HFFc6 (cell line): ENCODE measurements at regions not wholly inside any gene's neighbourhood (a gene's known extent, or its start where the extent isn't known, plus 50 kb on each side); places are given as distances from the start of the nearest gene placed in this dataset.

Experiments
- DNase-seq: peaks from one replicate; pipeline ENCODE4 v3.0.0-alpha.2; 2018
- H3K27ac Mint-ChIP-seq: 2 replicates; pipeline ENCODE4 v1.8.0; 2020; ENCODE audit warnings: mild to moderate bottlenecking, mixed read lengths
- H3K27me3 Mint-ChIP-seq: 2 replicates; pipeline ENCODE4 v1.8.0; 2021; ENCODE audit warnings: mild to moderate bottlenecking, moderate library complexity, mixed read lengths; ENCODE audit not compliant: insufficient read depth
- H3K36me3 Mint-ChIP-seq: 2 replicates; pipeline ENCODE4 v1.8.0; 2021; ENCODE audit warnings: low read depth, mixed read lengths
- H3K4me1 Mint-ChIP-seq: 2 replicates; pipeline ENCODE4 v1.8.0; 2020; ENCODE audit warnings: low read depth, mixed read lengths
- H3K4me3 Mint-ChIP-seq: 2 replicates; pipeline ENCODE4 v1.8.0; 2020; ENCODE audit warnings: mild to moderate bottlenecking, moderate library complexity, mixed read lengths
- H3K9me3 Mint-ChIP-seq: 2 replicates; pipeline ENCODE4 v1.8.0; 2020; ENCODE audit warnings: mild to moderate bottlenecking, mixed read lengths
- TF ChIP-seq, protein P1 (sequence below): fragments of 200-600 bp; sonication (generic); IDR thresholded peaks from 2 replicates; pipeline ENCODE4 v1.5.0; 2021; ENCODE audit warnings: antibody characterized with exemption, mild to moderate bottlenecking

- no peaks in the 10 kb centered on the region for H3K9me3 Mint-ChIP-seq
- no peak overlapping the region for H3K27ac Mint-ChIP-seq
- TF ChIP-seq, protein P1, sequence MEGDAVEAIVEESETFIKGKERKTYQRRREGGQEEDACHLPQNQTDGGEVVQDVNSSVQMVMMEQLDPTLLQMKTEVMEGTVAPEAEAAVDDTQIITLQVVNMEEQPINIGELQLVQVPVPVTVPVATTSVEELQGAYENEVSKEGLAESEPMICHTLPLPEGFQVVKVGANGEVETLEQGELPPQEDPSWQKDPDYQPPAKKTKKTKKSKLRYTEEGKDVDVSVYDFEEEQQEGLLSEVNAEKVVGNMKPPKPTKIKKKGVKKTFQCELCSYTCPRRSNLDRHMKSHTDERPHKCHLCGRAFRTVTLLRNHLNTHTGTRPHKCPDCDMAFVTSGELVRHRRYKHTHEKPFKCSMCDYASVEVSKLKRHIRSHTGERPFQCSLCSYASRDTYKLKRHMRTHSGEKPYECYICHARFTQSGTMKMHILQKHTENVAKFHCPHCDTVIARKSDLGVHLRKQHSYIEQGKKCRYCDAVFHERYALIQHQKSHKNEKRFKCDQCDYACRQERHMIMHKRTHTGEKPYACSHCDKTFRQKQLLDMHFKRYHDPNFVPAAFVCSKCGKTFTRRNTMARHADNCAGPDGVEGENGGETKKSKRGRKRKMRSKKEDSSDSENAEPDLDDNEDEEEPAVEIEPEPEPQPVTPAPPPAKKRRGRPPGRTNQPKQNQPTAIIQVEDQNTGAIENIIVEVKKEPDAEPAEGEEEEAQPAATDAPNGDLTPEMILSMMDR = no peak
- H3K4me1 Mint-ChIP-seq = peaks cover 28% of the 10 kb centered on the region
- no peak overlapping the region for H3K4me3 Mint-ChIP-seq
- DNase-seq = no peak
- no peaks in the 10 kb centered on the region for H3K36me3 Mint-ChIP-seq
- peaks cover 35% of the 10 kb centered on the region for H3K27me3 Mint-ChIP-seq
Observed at GRCh38 chr20:57904314-57905105, 194.7 kb upstream of the PMEPA1 start.

GRCh38 chr20:57902473-57902872, 192.7 kb upstream of the PMEPA1 start:
- H3K36me3 Mint-ChIP-seq = no peaks in the 10 kb centered on the region
- H3K4me3 Mint-ChIP-seq = no peak overlapping the region; the same call in 1 of the 2 replicates
- H3K27me3 Mint-ChIP-seq = peaks cover 42% of the 10 kb centered on the region
- H3K27ac Mint-ChIP-seq = peak overlapping the region; percentile 51; the same call in 1 of the 2 replicates
- TF ChIP-seq, protein P1 = peak; percentile 49
- no peaks in the 10 kb centered on the region for H3K9me3 Mint-ChIP-seq
- H3K4me1 Mint-ChIP-seq = peaks cover 33% of the 10 kb centered on the region
- DNase-seq = peak; percentile 70

GRCh38 chr20:57901526-57901925, 191.7 kb upstream of the PMEPA1 start:
- H3K4me1 Mint-ChIP-seq = peaks cover 33% of the 10 kb centered on the region
- H3K27ac Mint-ChIP-seq = no peak overlapping the region
- H3K27me3 Mint-ChIP-seq = peaks cover 40% of the 10 kb centered on the region
- no peaks in the 10 kb centered on the region for H3K36me3 Mint-ChIP-seq
- no peak overlapping the region for H3K4me3 Mint-ChIP-seq
- TF ChIP-seq, protein P1 = no peak
- DNase-seq = no peak
- no peaks in the 10 kb centered on the region for H3K9me3 Mint-ChIP-seq

- no peak overlapping the region for H3K27ac Mint-ChIP-seq
- H3K27me3 Mint-ChIP-seq = peaks cover 40% of the 10 kb centered on the region
- H3K36me3 Mint-ChIP-seq = no peaks in the 10 kb centered on the region
- TF ChIP-seq, protein P1 = no peak
- peaks cover 33% of the 10 kb centered on the region for H3K4me1 Mint-ChIP-seq
- no peak overlapping the region for H3K4me3 Mint-ChIP-seq
- DNase-seq = no peak
- no peaks in the 10 kb centered on the region for H3K9me3 Mint-ChIP-seq
Observed at GRCh38 chr20:57900226-57900905, 190.6 kb upstream of the PMEPA1 start.

GRCh38 chr20:57899554-57899953, 189.7 kb upstream of the PMEPA1 start:
- Mint-ChIP-seq H3K4me3 (no peak overlapping the region), H3K27ac (no peak overlapping the region), H3K27me3 (peaks cover 45% of the 10 kb centered on the region), H3K9me3 (no peaks in the 10 kb centered on the region), H3K4me1 (peaks cover 33% of the 10 kb centered on the region), H3K36me3 (no peaks in the 10 kb centered on the region)
- no peak for DNase-seq
- TF ChIP-seq, protein P1 = no peak
